ENCODE measurements at regions not wholly inside any gene's neighbourhood (a gene's known extent, or its start where the extent isn't known, plus 50 kb on each side); places are given as distances from the start of the nearest gene placed in this dataset.

- Mint-ChIP-seq H3K27me3 (ENCODE audit: insufficient read depth) (peaks cover 30% of the 10 kb centered on the region), H3K27ac (no peak overlapping the region), H3K4me1 (peaks cover 10% of the 10 kb centered on the region), H3K9me3 (no peaks in the 10 kb centered on the region), H3K36me3 (ENCODE audit: low read depth) (no peaks in the 10 kb centered on the region), H3K4me3 (no peak overlapping the region)
- Histone ChIP-seq H3K9ac (ENCODE audit: extremely low read depth, low read length, poor library complexity, severe bottlenecking) (no peak overlapping the region), H3K9me3 (ENCODE audit: control insufficient read depth, low read length) (no peaks in the 10 kb centered on the region), H3K4me1 (ENCODE audit: control insufficient read depth, insufficient read depth, low read length) (no peaks in the 10 kb centered on the region), H3K27ac (ENCODE audit: low read depth, low read length) (no peak overlapping the region), H3K4me3 (ENCODE audit: low read length) (no peak overlapping the region), H3K36me3 (ENCODE audit: control insufficient read depth, insufficient read depth, low read length) (no peaks in the 10 kb centered on the region), H3K27me3 (ENCODE audit: control insufficient read depth, insufficient read depth, low read length, poor library complexity, severe bottlenecking) (no peaks in the 10 kb centered on the region)
- 93 to 100% methylated on average over 3 to 8 of the region's 8 CpGs for WGBS, 2 experiments (ENCODE audit: insufficient coverage in 1 of 2, insufficient read length in 1 of 2)
- TF ChIP-seq CTCF (conservative IDR thresholded peaks at IDR 0.05), result no peak
- peak; percentile 24 for DNase-seq
Measured at GRCh38 chr1:157274698-157275534, 136.7 kb upstream of the ETV3 start.

- Mint-ChIP-seq H3K36me3 (ENCODE audit: low read depth) (no peaks in the 10 kb centered on the region), H3K27me3 (ENCODE audit: insufficient read depth) (peaks cover 41% of the 10 kb centered on the region), H3K4me1 (no peaks in the 10 kb centered on the region), H3K27ac (no peak overlapping the region), H3K4me3 (no peak overlapping the region), H3K9me3 (no peaks in the 10 kb centered on the region)
- Histone ChIP-seq H3K27me3 (ENCODE audit: control insufficient read depth, insufficient read depth, low read length, poor library complexity, severe bottlenecking) (no peaks in the 10 kb centered on the region), H3K9me3 (ENCODE audit: control insufficient read depth, low read length) (no peaks in the 10 kb centered on the region), H3K4me1 (ENCODE audit: control insufficient read depth, insufficient read depth, low read length) (no peaks in the 10 kb centered on the region), H3K9ac (ENCODE audit: extremely low read depth, low read length, poor library complexity, severe bottlenecking) (no peak overlapping the region), H3K27ac (ENCODE audit: low read depth, low read length) (no peak overlapping the region), H3K36me3 (ENCODE audit: control insufficient read depth, insufficient read depth, low read length) (no peaks in the 10 kb centered on the region), H3K4me3 (ENCODE audit: low read length) (no peak overlapping the region)
- DNase-seq, result peak; percentile 14
- no peak for TF ChIP-seq CTCF (conservative IDR thresholded peaks at IDR 0.05)
- 80 to 83% methylated on average over 5 to 6 of the region's 6 CpGs for WGBS, 2 experiments (ENCODE audit: insufficient coverage in 1 of 2, insufficient read length in 1 of 2)
Measured at GRCh38 chr1:157272729-157273524, 134.7 kb upstream of the ETV3 start.

- Mint-ChIP-seq H3K4me3 (no peak overlapping the region), H3K9me3 (no peaks in the 10 kb centered on the region), H3K36me3 (ENCODE audit: low read depth) (no peaks in the 10 kb centered on the region), H3K27ac (no peak overlapping the region), H3K4me1 (no peaks in the 10 kb centered on the region), H3K27me3 (ENCODE audit: insufficient read depth) (peaks cover 43% of the 10 kb centered on the region)
- no peak for TF ChIP-seq CTCF (conservative IDR thresholded peaks at IDR 0.05)
- Histone ChIP-seq H3K4me1 (ENCODE audit: control insufficient read depth, insufficient read depth, low read length) (no peaks in the 10 kb centered on the region), H3K9ac (ENCODE audit: extremely low read depth, low read length, poor library complexity, severe bottlenecking) (no peak overlapping the region), H3K27ac (ENCODE audit: low read depth, low read length) (no peak overlapping the region), H3K36me3 (ENCODE audit: control insufficient read depth, insufficient read depth, low read length) (no peaks in the 10 kb centered on the region), H3K27me3 (ENCODE audit: control insufficient read depth, insufficient read depth, low read length, poor library complexity, severe bottlenecking) (no peaks in the 10 kb centered on the region), H3K4me3 (ENCODE audit: low read length) (no peak overlapping the region), H3K9me3 (ENCODE audit: control insufficient read depth, low read length) (no peaks in the 10 kb centered on the region)
- peak; percentile 10 for DNase-seq
Measured at GRCh38 chr1:157272264-157272663, 134.1 kb upstream of the ETV3 start.

Data from endodermal cell (in vitro differentiated cells).